Activated T-helper 9 cell treated with anti-CD3 and anti-CD28 coated beads, Interleukin-2, amount 50 U/mL, for 16 hours (primary cell): ENCODE measurements at regions not wholly inside any gene's neighbourhood (a gene's known extent, or its start where the extent isn't known, plus 50 kb on each side); places are given as distances from the start of the nearest gene placed in this dataset.
"Not testable (repeated sequence)": the region's sequence is repeated elsewhere in the genome, so short reads cannot be mapped to it uniquely, and the experiment has no call there.

ENCODE experiments used
- DNase-seq: peaks from one replicate; pipeline ENCODE4 v3.0.0-alpha.2; 2020; ENCODE audit warnings: low read depth

GRCh38 chr12:90687682-90688081, 267.3 kb downstream of the CCER1 start:
- DNase-seq = not testable (repeated sequence)

- DNase-seq = no peak
These were observed 271.1 kb downstream of the CCER1 start for GRCh38 chr12:90683871-90684270.

- no peak for DNase-seq
These were observed 272.6 kb downstream of the CCER1 start for GRCh38 chr12:90682398-90682797.

- DNase-seq = no peak
These were observed 275.3 kb downstream of the CCER1 start for GRCh38 chr12:90679674-90680073.

- no peak for DNase-seq
These were observed 277.4 kb downstream of the CCER1 start for GRCh38 chr12:90677552-90677951.

- no peak for DNase-seq
These were observed 277.9 kb downstream of the CCER1 start for GRCh38 chr12:90677055-90677454.

GRCh38 chr12:90675106-90675505, 279.9 kb downstream of the CCER1 start:
- no peak for DNase-seq

GRCh38 chr12:90672081-90672480, 282.9 kb downstream of the CCER1 start:
- DNase-seq = no peak

GRCh38 chr12:90663949-90664348, 291.0 kb downstream of the CCER1 start:
- DNase-seq = not testable (repeated sequence)

- no peak for DNase-seq
These were observed 295.9 kb downstream of the CCER1 start for GRCh38 chr12:90659060-90659459.

GRCh38 chr12:90653040-90653439, 301.9 kb downstream of the CCER1 start:
- no peak for DNase-seq

GRCh38 chr12:90652280-90652679, 302.7 kb downstream of the CCER1 start:
- DNase-seq = no peak

- DNase-seq = no peak
These were observed 309.8 kb downstream of the CCER1 start for GRCh38 chr12:90645181-90645580.

GRCh38 chr12:90631591-90632212, 323.3 kb downstream of the CCER1 start:
- no peak for DNase-seq

- DNase-seq = no peak
These were observed 325.0 kb downstream of the CCER1 start for GRCh38 chr12:90630006-90630405.

GRCh38 chr12:90628213-90628612, 326.8 kb downstream of the CCER1 start:
- DNase-seq = no peak

GRCh38 chr12:90627180-90627896, 327.6 kb downstream of the CCER1 start:
- no peak for DNase-seq

GRCh38 chr12:90622431-90622830, 332.5 kb downstream of the CCER1 start:
- DNase-seq = no peak

- no peak for DNase-seq
These were observed 333.0 kb downstream of the CCER1 start for GRCh38 chr12:90621927-90622326.

GRCh38 chr12:90619943-90620342, 335.0 kb downstream of the CCER1 start:
- DNase-seq = no peak

- no peak for DNase-seq
These were observed 336.4 kb downstream of the CCER1 start for GRCh38 chr12:90618586-90618985.

GRCh38 chr12:90611891-90612290, 343.1 kb downstream of the CCER1 start:
- DNase-seq = no peak

- no peak for DNase-seq
These were observed 343.9 kb downstream of the CCER1 start for GRCh38 chr12:90611048-90611447.
